Natural killer cell (primary cell): ENCODE measurements at regions not wholly inside any gene's neighbourhood (a gene's known extent, or its start where the extent isn't known, plus 50 kb on each side); places are given as distances from the start of the nearest gene placed in this dataset.
"Not testable (repeated sequence)": the region's sequence is repeated elsewhere in the genome, so short reads cannot be mapped to it uniquely, and the experiment has no call there.

ENCODE experiments used
- ATAC-seq, 3 donors: fragments of 150-1000 bp in 2 of 3; fragments of 200-7000 bp in 1 of 3; cut with Tn5 transposase; 1 replicate in 1 of 3; 2 replicates in 2 of 3; pipeline ENCODE4 v1.10.0; 2021; ENCODE audit warnings: mild to moderate bottlenecking in 2 of 3, moderate library complexity in 2 of 3
- DNase-seq, 2 donors: peaks; one replicate each; pipeline versions ENCODE4 v3.0.0 to v3.0.0-alpha.2; 2013 to 2021; ENCODE audit warnings: mixed read lengths in 1 of 2
- H3K27ac ChIP-seq: one replicate; pipeline ENCODE4 v1.5.1; 2013; ENCODE audit warnings: mild to moderate bottlenecking, low read length
- H3K27me3 ChIP-seq: one replicate; pipeline ENCODE4 v1.6.1; 2013; ENCODE audit warnings: low read length; ENCODE audit not compliant: control insufficient read depth, insufficient read depth
- H3K36me3 ChIP-seq: one replicate; pipeline ENCODE4 v1.6.1; 2013; ENCODE audit warnings: low read length; ENCODE audit not compliant: control insufficient read depth, insufficient read depth
- H3K4me1 ChIP-seq: one replicate; pipeline ENCODE4 v1.6.1; 2013; ENCODE audit warnings: low read length; ENCODE audit not compliant: control insufficient read depth, insufficient read depth
- H3K4me3 ChIP-seq: one replicate; pipeline ENCODE4 v1.5.1; 2013; ENCODE audit warnings: low read length
- H3K9me3 ChIP-seq: one replicate; pipeline ENCODE4 v1.6.1; 2013; ENCODE audit warnings: low read length; ENCODE audit not compliant: control insufficient read depth, insufficient read depth
- H3K27ac Mint-ChIP-seq, 2 donors: one replicate each; pipeline ENCODE4 v1.8.0; 2022; ENCODE audit warnings: mild to moderate bottlenecking in 2 of 2, mixed read lengths in 2 of 2, moderate library complexity in 1 of 2
- H3K27me3 Mint-ChIP-seq, 2 donors: one replicate each; pipeline ENCODE4 v1.8.0; 2022; ENCODE audit warnings: low read depth in 2 of 2, mixed read lengths in 2 of 2
- H3K36me3 Mint-ChIP-seq: one replicate; pipeline ENCODE4 v1.8.0; 2022; ENCODE audit warnings: mixed read lengths
- H3K4me1 Mint-ChIP-seq, 2 donors: one replicate each; pipeline ENCODE4 v1.8.0; 2022; ENCODE audit warnings: mixed read lengths in 2 of 2
- H3K4me3 Mint-ChIP-seq: one replicate; pipeline ENCODE4 v1.8.0; 2022; ENCODE audit warnings: mild to moderate bottlenecking, moderate library complexity, mixed read lengths
- H3K9me3 Mint-ChIP-seq, 2 donors: one replicate each; pipeline ENCODE4 v1.8.0; 2022; ENCODE audit warnings: mixed read lengths in 2 of 2
- CTCF ChIP-seq: fragments of 200-600 bp; IDR thresholded peaks from one replicate; pipeline ENCODE4 v1.8.0; 2022; ENCODE audit warnings: antibody characterized with exemption
- WGBS: methylation state at CpG from one replicate; pipeline ENCODE4 v1.1.7; 2013; ENCODE audit warnings: missing lambda C conversion rate; ENCODE audit not compliant: insufficient coverage; 5-methylcytosine and 5-hydroxymethylcytosine counted together
- intact Hi-C: fragments of 100-400 bp; cut with micrococcal nuclease; formaldehyde crosslinking; loops from one replicate; pipeline ENCODE4 v1.14.2; 2022

GRCh38 chr20:48219306-48219705 lies 434.0 kb upstream of the SULF2 start:
- 84% methylated on average over 5 of the region's 5 CpGs for WGBS
- ATAC-seq (no peak), DNase-seq (no peak)
- Histone ChIP-seq H3K9me3 (no peaks in the 10 kb centered on the region), H3K27me3 (no peaks in the 10 kb centered on the region), H3K36me3 (no peaks in the 10 kb centered on the region), H3K27ac (no peak overlapping the region), H3K4me3 (no peak overlapping the region), H3K4me1 (no peaks in the 10 kb centered on the region)
- no peak overlapping the region for H3K4me3 Mint-ChIP-seq
- no peak for TF ChIP-seq CTCF
- no peak overlapping the region for H3K27ac Mint-ChIP-seq
- peaks cover 4 to 6% of the 10 kb centered on the region in 2 donors for H3K27me3 Mint-ChIP-seq
- no peaks in the 10 kb centered on the region for H3K4me1 Mint-ChIP-seq
- intact Hi-C loops, result no loop called here
- no peaks in the 10 kb centered on the region for H3K36me3 Mint-ChIP-seq
- H3K9me3 Mint-ChIP-seq, result no peaks in the 10 kb centered on the region

GRCh38 chr20:48217190-48217589 lies 431.9 kb upstream of the SULF2 start:
- no peaks in the 10 kb centered on the region for H3K4me1 Mint-ChIP-seq
- intact Hi-C loops, result no loop called here
- H3K9me3 ChIP-seq, result no peaks in the 10 kb centered on the region
- no peak for TF ChIP-seq CTCF
- H3K27me3 ChIP-seq, result no peaks in the 10 kb centered on the region
- no peak overlapping the region for H3K4me3 Mint-ChIP-seq
- no peaks in the 10 kb centered on the region for H3K36me3 Mint-ChIP-seq
- H3K4me1 ChIP-seq, result no peaks in the 10 kb centered on the region
- DNase-seq (no peak), ATAC-seq (no peak)
- no peak overlapping the region for H3K27ac Mint-ChIP-seq
- WGBS, result 82% methylated on average over 14 of the region's 14 CpGs
- no peaks in the 10 kb centered on the region for H3K36me3 ChIP-seq
- H3K27ac ChIP-seq, result no peak overlapping the region
- H3K27me3 Mint-ChIP-seq, result peaks cover 4 to 6% of the 10 kb centered on the region in 2 donors
- H3K4me3 ChIP-seq, result no peak overlapping the region
- no peaks in the 10 kb centered on the region for H3K9me3 Mint-ChIP-seq

GRCh38 chr20:48215536-48215935 lies 430.3 kb upstream of the SULF2 start:
- Histone ChIP-seq H3K4me1 (no peaks in the 10 kb centered on the region), H3K27ac (no peak overlapping the region), H3K27me3 (no peaks in the 10 kb centered on the region), H3K4me3 (no peak overlapping the region), H3K36me3 (no peaks in the 10 kb centered on the region), H3K9me3 (no peaks in the 10 kb centered on the region)
- no peak for ATAC-seq
- intact Hi-C loops, result no loop called here
- H3K4me3 Mint-ChIP-seq, result no peak overlapping the region
- DNase-seq, result no peak
- 17% methylated on average over 8 of the region's 8 CpGs for WGBS
- no peaks in the 10 kb centered on the region for H3K36me3 Mint-ChIP-seq
- H3K4me1 Mint-ChIP-seq, result no peaks in the 10 kb centered on the region
- H3K27ac Mint-ChIP-seq, result no peak overlapping the region
- no peaks in the 10 kb centered on the region for H3K9me3 Mint-ChIP-seq
- H3K27me3 Mint-ChIP-seq, result peaks cover 6 to 13% of the 10 kb centered on the region in 2 donors
- TF ChIP-seq CTCF, result no peak

GRCh38 chr20:48214601-48215000 lies 429.3 kb upstream of the SULF2 start:
- Mint-ChIP-seq H3K9me3 (no peaks in the 10 kb centered on the region), H3K27me3 (peaks cover 6 to 13% of the 10 kb centered on the region in 2 donors), H3K4me3 (no peak overlapping the region), H3K36me3 (no peaks in the 10 kb centered on the region), H3K4me1 (no peaks in the 10 kb centered on the region), H3K27ac (no peak overlapping the region)
- DNase-seq (no peak), ATAC-seq (no peak)
- no peak for TF ChIP-seq CTCF
- intact Hi-C loops, result no loop called here
- Histone ChIP-seq H3K4me3 (no peak overlapping the region), H3K4me1 (no peaks in the 10 kb centered on the region), H3K27me3 (no peaks in the 10 kb centered on the region), H3K9me3 (no peaks in the 10 kb centered on the region), H3K27ac (no peak overlapping the region), H3K36me3 (no peaks in the 10 kb centered on the region)
- WGBS, result 37% methylated on average over 4 of the region's 5 CpGs

GRCh38 chr20:48213635-48214034 lies 428.4 kb upstream of the SULF2 start:
- H3K4me3 Mint-ChIP-seq, H3K9me3 ChIP-seq, DNase-seq, H3K27ac Mint-ChIP-seq, H3K36me3 ChIP-seq, H3K4me3 ChIP-seq, intact Hi-C loops, H3K27me3 ChIP-seq, ATAC-seq, H3K4me1 Mint-ChIP-seq, H3K9me3 Mint-ChIP-seq, H3K4me1 ChIP-seq, H3K27ac ChIP-seq, H3K36me3 Mint-ChIP-seq: not testable (repeated sequence)
- WGBS, result 59% methylated on average over 12 of the region's 12 CpGs
- peaks cover 4 to 13% of the 10 kb centered on the region in 2 donors for H3K27me3 Mint-ChIP-seq
